ENCODE measurements at regions not wholly inside any gene's neighbourhood (a gene's known extent, or its start where the extent isn't known, plus 50 kb on each side); places are given as distances from the start of the nearest gene placed in this dataset.

- intact Hi-C loops (cut with DNase I): no loop called here
- H3K36me3 ChIP-seq: no peaks in the 10 kb centered on the region
- H3K27me3 ChIP-seq: no peaks in the 10 kb centered on the region
- DNase-seq (ENCODE audit: low spot score in 2 of 2): no peak
- no peak overlapping the region for H3K27ac ChIP-seq
- no peaks in the 10 kb centered on the region for H3K4me1 ChIP-seq
- no peak overlapping the region for H3K4me3 ChIP-seq
- no peak for TF ChIP-seq CTCF (IDR thresholded peaks at IDR 0.05)
- H3K9me3 ChIP-seq: peaks cover 0 to 3% of the 10 kb centered on the region in 2 donors
Measured at GRCh38 chr6:93550551-93551276, 131.4 kb upstream of the EPHA7 start.

GRCh38 chr6:93549868-93550267 lies 130.5 kb upstream of the EPHA7 start:
- no peak for TF ChIP-seq CTCF (IDR thresholded peaks at IDR 0.05)
- no peaks in the 10 kb centered on the region for H3K27me3 ChIP-seq
- no peak overlapping the region for H3K4me3 ChIP-seq
- H3K9me3 ChIP-seq: peaks cover 0 to 3% of the 10 kb centered on the region in 2 donors
- no peak for DNase-seq (ENCODE audit: low spot score in 2 of 2)
- H3K4me1 ChIP-seq: no peaks in the 10 kb centered on the region
- intact Hi-C loops (cut with DNase I): no loop called here
- no peak overlapping the region for H3K27ac ChIP-seq
- no peaks in the 10 kb centered on the region for H3K36me3 ChIP-seq

- Histone ChIP-seq H3K36me3 (no peaks in the 10 kb centered on the region), H3K4me1 (no peaks in the 10 kb centered on the region), H3K4me3 (no peak overlapping the region), H3K9me3 (no peaks in the 10 kb centered on the region), H3K27me3 (no peaks in the 10 kb centered on the region), H3K27ac (no peak overlapping the region)
- intact Hi-C loops (cut with DNase I): no loop called here
- TF ChIP-seq CTCF (IDR thresholded peaks at IDR 0.05): no peak
- DNase-seq (ENCODE audit: low spot score in 2 of 2): no peak
Measured at GRCh38 chr6:93524671-93525451, 105.5 kb upstream of the EPHA7 start.

- no peak for DNase-seq (ENCODE audit: low spot score in 2 of 2)
- H3K36me3 ChIP-seq: no peaks in the 10 kb centered on the region
- H3K27me3 ChIP-seq: no peaks in the 10 kb centered on the region
- no peaks in the 10 kb centered on the region for H3K4me1 ChIP-seq
- intact Hi-C loops (cut with DNase I): no loop called here
- TF ChIP-seq CTCF (IDR thresholded peaks at IDR 0.05): no peak
- H3K27ac ChIP-seq: no peak overlapping the region
- H3K9me3 ChIP-seq: no peaks in the 10 kb centered on the region
- no peak overlapping the region for H3K4me3 ChIP-seq
Measured at GRCh38 chr6:93523365-93523764, 104.0 kb upstream of the EPHA7 start.

GRCh38 chr6:93516441-93516840 lies 97.1 kb upstream of the EPHA7 start:
- Histone ChIP-seq H3K27ac (no peak overlapping the region), H3K4me1 (no peaks in the 10 kb centered on the region), H3K4me3 (no peak overlapping the region), H3K36me3 (no peaks in the 10 kb centered on the region), H3K9me3 (no peaks in the 10 kb centered on the region), H3K27me3 (no peaks in the 10 kb centered on the region)
- TF ChIP-seq CTCF (IDR thresholded peaks at IDR 0.05): no peak
- DNase-seq (ENCODE audit: low spot score in 2 of 2): no peak
- intact Hi-C loops (cut with DNase I): no loop called here

Measured in ascending aorta (tissue), 2 donors.